NCI-H146 treated with DMSO at 0.1 percent for 48 hours (cell line): ENCODE measurements at regions not wholly inside any gene's neighbourhood (a gene's known extent, or its start where the extent isn't known, plus 50 kb on each side); places are given as distances from the start of the nearest gene placed in this dataset.
A peak's percentile ranks its signal among the peaks of the same experiment; 100 is the strongest.
"Not testable (repeated sequence)": the region's sequence is repeated elsewhere in the genome, so short reads cannot be mapped to it uniquely, and the experiment has no call there.

Experiments used
- DNase-seq: peaks from one replicate; lab custom pipeline; 2025; ENCODE audit not compliant: unreplicated experiment; lab: John Stamatoyannopoulos, UW

GRCh38 chr16:24624102-24624501 is 84.7 kb downstream of the RBBP6 start:
- DNase-seq = no peak

- DNase-seq = no peak
These were observed 86.9 kb downstream of the RBBP6 start for GRCh38 chr16:24626256-24626655.

DNA sequence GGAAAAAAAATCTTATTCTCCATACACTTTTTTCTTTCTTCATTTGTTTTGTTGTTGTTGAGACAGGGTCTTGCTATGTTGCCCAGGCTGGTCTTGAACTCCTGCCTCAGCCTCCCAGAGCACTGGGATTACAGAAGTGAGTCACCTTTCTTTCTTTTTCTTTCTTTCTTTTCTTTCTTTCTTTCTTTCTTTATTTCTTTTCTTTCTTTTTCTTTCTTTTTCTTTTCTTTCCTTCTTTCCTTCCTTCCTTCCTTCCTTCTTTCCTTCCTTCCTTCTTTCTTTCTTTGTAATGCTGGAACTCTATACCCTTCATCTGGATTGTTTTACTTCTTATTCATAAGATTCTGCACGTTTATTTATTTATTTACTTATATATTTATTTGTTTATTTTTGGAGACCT is 94.5 kb upstream of the TNRC6A start:
- DNase-seq = no peak

GRCh38 chr16:24635900-24636610 is 93.4 kb upstream of the TNRC6A start:
- DNase-seq = no peak

GRCh38 chr16:24639769-24640168 is 89.7 kb upstream of the TNRC6A start:
- DNase-seq = no peak

- DNase-seq = no peak
These were observed 86.0 kb upstream of the TNRC6A start for GRCh38 chr16:24643489-24643888.

- DNase-seq = no peak
These were observed 83.5 kb upstream of the TNRC6A start for GRCh38 chr16:24645739-24646645.

DNA sequence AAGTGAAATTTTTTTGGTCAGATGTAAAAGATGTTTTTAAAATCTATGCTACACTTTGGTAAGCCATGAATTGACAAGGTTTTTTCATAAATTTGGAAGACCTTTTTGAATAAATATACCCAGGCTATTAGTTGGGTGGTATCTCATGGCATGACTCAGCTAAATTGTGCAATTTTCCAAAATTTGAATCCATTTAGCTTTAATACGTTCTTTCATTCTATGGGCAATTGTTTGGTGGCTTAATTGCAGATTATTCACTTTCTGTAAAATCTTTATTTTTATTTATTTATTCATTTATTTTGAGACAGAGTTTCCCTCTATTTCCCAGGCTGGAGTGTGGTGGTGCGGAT is 82.8 kb upstream of the TNRC6A start:
- no peak for DNase-seq

GRCh38 chr16:24652209-24652712 is 77.2 kb upstream of the TNRC6A start:
- DNase-seq = no peak

GRCh38 chr16:24652803-24653202 is 76.6 kb upstream of the TNRC6A start:
- DNase-seq = no peak

- DNase-seq = no peak
These were observed 75.7 kb upstream of the TNRC6A start for GRCh38 chr16:24653725-24654124.

- not testable (repeated sequence) for DNase-seq
These were observed 63.5 kb upstream of the TNRC6A start for GRCh38 chr16:24665942-24666341.

DNA sequence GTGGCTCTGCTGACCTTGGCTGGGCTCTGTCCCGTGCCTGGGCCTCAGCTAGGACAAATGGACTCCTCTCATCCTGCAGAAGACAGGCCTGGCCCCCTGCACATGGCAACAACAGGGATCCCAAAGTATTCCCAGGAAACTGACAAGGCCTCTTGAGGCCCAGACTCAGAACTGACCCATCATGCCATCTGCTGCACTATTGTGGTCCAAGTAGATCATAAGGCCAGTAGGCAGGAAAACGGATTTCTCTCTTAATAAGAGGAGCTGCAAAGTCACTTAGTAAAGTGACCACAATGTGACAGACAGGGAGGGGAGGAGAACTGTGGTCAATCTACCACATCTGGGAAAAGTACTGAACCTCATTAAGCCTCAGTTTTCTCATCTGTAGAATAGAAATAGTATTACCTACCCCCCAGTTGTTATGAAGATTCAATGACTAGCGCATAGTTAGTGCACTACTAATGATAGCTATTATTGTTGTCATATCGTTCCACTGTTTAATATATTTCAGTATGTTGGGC is 62.1 kb upstream of the TNRC6A start:
- no peak for DNase-seq

DNA sequence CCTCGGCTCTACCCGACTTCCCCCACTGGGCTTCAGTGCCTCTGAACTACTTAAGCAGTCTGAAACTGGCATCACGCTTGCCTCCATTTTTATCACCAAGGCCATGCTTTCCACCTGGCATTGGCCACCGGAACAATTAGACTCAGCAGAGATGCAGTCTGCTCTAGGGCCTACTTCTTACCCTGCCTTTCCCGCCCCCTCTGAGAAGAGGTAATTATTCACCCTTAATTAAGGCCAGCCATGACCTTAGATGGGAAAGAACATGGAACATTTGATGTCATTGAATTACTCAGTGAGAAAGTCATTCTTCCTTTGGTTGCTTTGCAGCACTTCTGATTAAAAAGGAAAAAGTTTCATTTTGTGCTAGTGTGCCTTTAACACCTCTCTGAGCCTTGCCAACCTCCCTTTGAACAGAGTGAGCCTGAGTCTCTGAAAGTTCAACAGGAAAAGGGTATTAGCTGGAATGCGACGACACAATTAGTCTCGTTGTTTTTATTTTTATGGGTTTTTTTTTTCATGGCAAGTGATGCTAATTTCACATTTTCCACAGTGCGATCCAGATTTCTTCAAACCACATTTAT is 60.9 kb upstream of the TNRC6A start:
- no peak for DNase-seq

DNA sequence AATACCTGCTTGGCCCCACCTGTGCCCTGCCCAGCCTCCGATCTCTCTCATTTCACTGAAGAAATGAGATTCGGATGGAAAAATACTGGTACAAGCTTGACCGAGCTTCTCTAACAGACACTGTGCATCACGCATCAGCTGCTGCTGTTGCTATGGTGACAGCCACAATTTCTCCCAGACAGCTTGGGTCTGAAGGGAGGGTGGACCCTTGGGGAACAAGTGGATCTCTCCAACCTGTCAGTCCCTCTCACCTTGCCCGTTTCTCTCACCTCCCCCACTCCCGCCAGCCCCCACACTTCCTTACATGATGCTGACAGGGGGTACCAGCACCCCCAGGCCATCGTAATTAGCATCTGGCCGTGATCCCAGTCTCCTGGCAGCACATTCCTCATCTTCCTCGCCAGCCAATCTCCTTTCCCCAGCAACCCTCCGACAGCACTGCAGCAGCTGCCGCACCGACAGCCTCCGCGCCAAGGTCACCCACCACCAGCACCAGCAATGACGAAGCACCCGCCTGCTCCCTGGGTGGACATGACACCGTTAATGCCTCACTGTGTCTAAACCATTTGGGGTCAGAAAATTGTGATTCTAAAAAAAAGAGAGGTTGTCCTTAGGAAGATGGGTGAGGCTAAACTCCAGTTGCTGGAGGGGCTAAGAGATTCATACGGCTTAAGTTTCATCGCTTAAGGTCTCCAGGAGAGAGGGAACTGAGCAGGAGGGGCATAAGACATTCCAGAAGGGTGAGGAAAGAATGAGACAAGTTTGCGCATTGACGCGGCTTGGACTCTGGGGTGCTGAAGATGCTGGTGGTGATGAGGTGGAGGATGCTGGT is 58.6 kb upstream of the TNRC6A start:
- DNase-seq = peak; percentile 24

DNA sequence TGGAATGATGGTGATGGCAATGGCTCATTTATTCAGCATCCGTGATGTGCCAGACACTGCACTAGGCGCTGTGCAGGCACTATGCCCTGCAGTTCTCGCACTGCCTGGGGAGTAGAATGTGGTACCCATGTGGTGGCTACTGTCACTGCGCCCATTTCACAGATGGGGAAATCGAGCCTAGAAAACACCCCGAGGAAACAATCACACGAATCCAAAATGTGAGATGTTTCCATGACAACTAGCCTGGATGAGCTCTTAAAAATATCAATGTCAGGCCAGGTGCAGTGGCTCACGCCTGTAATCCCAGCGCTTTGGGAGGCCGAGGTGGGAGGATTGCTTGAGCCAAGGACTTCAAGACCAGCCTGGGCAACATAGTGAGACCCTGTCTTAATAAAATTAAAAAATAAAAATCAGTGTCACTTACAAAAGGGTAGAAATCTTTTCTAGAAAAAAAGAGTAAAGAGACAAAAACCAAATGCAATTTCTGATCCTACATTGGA is 57.9 kb upstream of the TNRC6A start:
- no peak for DNase-seq

GRCh38 chr16:24673155-24673554 is 56.3 kb upstream of the TNRC6A start:
- DNase-seq = no peak

DNA sequence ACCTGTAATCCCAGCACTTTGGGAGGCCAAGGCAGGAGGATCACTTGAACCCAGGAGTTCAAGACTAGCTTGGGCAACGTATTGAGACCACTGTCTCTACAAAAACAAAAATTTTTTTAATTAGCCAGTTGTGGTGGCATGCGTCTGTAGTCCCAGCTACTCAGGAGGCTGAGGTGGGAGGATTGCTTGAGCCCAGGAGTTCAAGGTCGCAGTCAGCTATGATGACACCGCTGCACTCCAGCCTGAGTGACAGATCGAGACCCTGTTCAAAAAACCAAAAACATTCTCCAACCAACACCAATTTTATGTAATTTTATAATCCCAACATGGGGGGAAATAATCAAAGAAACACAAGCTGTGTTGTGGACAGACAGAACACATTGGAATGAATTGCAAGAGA is 54.6 kb upstream of the TNRC6A start:
- DNase-seq = no peak

GRCh38 chr16:24677388-24677787 is 52.1 kb upstream of the TNRC6A start:
- no peak for DNase-seq
